NOMO-1 (cell line): ENCODE measurements at regions not wholly inside any gene's neighbourhood (a gene's known extent, or its start where the extent isn't known, plus 50 kb on each side); places are given as distances from the start of the nearest gene placed in this dataset.
"Not testable (repeated sequence)": the region's sequence is repeated elsewhere in the genome, so short reads cannot be mapped to it uniquely, and the experiment has no call there.

ENCODE experiments used
- DNase-seq, 2 experiments: peaks; one replicate each; lab custom pipeline; 2025; ENCODE audit not compliant: unreplicated experiment in 2 of 2; lab: John Stamatoyannopoulos, UW

- no peak for DNase-seq
Observed at GRCh38 chr12:75874441-75874840, 157.1 kb downstream of the PHLDA1 start.

GRCh38 chr12:75872762-75873161, 158.8 kb downstream of the PHLDA1 start:
- no peak for DNase-seq

- DNase-seq: no peak
Observed at GRCh38 chr12:75870878-75871277, 160.7 kb downstream of the PHLDA1 start.

GRCh38 chr12:75868501-75868900, 163.1 kb downstream of the PHLDA1 start:
- no peak for DNase-seq

GRCh38 chr12:75865315-75865714, 166.3 kb downstream of the PHLDA1 start:
- DNase-seq: no peak

- no peak for DNase-seq
Observed at GRCh38 chr12:75864161-75864560, 167.4 kb downstream of the PHLDA1 start.

GRCh38 chr12:75863533-75863932, 168.0 kb downstream of the PHLDA1 start:
- DNase-seq: no peak

DNA sequence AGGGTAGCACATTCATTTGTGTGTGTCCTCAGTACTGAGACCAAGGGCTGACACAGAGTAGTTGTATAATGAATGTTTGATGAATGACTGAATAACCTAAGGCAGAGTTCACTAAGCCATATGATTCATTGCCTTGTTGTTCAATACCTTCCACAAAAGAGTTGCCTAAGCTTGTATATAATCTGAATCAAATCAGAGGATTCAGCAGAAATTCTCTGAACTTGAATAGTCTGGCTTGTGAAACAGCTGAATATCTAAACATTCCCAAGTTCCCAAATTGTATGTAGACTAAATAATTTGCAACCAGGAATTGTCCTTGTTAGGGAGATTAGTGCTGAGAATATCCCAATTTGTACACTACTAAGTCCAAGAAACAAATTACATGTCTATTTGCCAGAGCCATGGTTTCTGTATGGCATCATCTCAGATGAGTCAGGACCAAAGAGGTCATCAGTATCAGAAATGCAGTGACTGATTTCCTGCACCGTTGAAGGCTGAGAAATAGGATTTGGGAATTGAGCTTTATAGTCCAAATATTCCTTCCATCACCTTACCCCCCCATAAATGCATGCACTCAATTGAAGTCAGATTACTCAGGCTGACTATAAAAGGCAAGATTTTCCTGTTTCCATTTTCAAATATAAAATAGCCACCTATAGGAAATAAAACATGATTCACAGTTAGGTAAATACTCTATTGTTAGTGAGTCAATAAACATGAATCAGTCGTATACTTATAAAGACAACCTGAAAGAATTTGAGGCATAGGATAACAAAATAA, 168.7 kb downstream of the PHLDA1 start:
- DNase-seq: no peak

GRCh38 chr12:75859868-75860267, 171.7 kb downstream of the PHLDA1 start:
- DNase-seq: no peak

- DNase-seq: no peak
Observed at GRCh38 chr12:75856235-75856634, 175.3 kb downstream of the PHLDA1 start.

DNA sequence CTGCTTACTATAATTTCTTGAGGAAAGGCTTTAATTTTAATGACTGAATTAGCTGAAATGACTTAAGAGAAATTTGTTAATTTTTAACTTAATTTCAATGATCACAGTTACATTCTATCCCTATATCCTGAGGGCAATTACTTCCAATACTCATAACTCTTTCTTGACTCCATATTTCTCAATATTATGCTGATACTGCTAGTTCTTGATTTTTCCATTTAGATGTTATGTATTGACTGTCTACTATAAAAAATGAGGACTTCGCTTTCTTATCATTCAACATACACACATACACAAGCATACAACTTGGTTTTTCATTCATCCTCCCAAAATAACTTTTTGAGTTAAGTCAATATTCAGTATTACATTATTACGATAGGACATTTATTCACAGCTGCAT, 176.2 kb downstream of the PHLDA1 start:
- no peak for DNase-seq

DNA sequence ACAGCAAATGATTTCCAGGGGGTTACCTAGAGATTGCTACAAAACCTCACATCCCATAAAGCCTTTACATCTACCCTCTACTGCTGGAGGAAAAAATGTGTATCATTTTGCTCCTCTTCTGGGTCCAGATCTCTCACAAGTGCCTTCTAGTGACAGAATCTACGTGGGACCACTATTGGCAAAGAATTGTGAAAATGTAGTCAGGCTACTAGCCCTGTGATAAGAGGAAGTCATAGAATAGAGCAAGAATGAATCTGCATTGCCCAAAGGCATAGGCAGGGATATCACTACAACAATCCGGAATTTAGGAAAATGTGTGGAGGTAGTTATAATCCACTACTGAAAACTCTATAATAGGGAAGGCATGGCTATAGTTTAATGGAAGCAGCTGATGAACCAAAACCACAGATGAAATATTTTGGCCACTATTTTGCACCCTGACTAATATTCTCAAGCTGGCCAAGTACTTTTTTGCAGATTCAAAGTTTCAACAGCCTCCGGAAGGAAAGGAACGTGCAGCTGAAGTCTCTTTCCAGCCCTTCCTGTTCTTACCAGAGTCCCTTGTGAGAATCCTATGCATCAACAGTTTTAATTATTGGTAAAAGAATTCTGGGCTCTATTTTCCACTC, 176.8 kb downstream of the PHLDA1 start:
- DNase-seq: no peak

GRCh38 chr12:75854137-75854536, 177.4 kb downstream of the PHLDA1 start:
- DNase-seq: not testable (repeated sequence)

DNA sequence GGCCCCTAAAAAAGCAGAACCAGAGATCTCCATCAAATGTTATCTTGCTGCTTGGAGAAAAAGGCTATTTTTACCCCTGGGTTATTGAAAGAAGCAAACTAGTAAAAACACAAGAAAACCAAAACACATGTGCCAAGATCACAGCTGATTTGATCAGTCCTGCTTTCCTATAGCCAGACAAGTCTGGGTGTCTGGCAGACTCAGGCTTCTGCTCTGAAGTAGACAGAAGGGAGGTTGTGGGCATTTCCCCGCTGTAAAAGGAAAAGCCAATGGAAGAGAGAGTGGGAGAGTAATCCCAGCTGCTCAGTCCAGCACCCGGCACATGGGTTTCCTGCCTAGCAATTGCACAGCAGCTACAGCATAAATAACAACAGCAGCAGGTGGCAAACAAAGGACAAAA, 177.9 kb downstream of the PHLDA1 start:
- peak; percentile 2 to 34 for DNase-seq

DNA sequence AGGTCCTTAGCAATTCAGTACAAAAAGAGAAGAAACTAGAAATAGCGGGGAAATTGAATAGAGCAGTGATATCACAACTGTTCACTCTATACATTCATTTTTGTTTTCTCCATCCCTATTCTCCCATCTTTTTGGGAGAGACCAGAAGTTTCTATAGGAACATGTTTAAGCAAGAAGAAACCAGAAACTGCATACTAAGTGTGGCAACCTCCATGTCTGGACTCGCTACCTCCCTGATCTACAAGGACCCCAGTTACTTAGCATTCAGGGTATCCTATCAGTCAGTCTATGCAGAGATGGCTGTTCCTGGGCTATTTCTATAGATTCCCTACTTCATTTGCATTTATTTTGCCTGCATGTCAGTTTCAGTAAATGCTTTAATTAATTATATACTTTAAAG, 178.6 kb downstream of the PHLDA1 start:
- DNase-seq: no peak

GRCh38 chr12:75852143-75852542, 179.4 kb downstream of the PHLDA1 start:
- DNase-seq: no peak

- DNase-seq: no peak
Observed at GRCh38 chr12:75850721-75851462, 180.7 kb downstream of the PHLDA1 start.

DNA sequence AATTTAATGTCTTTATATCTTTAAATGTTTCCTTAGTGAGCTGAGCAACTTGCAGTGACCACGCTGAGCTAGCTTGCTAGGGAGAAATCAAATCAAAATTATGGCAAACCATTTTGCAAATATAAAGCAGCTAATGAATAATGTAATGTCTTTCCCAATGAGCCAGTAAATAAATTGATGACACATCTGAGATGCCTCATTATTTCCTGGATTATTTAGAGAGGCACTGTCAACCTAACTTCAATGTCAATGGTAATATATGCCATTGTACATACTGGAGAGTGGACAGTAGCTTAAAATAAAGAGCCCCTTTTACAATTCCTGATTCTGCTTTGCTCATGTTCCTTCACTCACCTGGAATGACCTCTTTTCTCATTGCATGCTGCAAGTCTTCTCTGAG, 182.6 kb downstream of the PHLDA1 start:
- DNase-seq: no peak

GRCh38 chr12:75848431-75848925, 183.1 kb downstream of the PHLDA1 start:
- DNase-seq: no peak

- no peak for DNase-seq
Observed at GRCh38 chr12:75846102-75846501, 185.5 kb downstream of the PHLDA1 start.

- DNase-seq: no peak
Observed at GRCh38 chr12:75844985-75845384, 186.6 kb downstream of the PHLDA1 start.
